GM19452 (cell line): ENCODE measurements at regions not wholly inside any gene's neighbourhood (a gene's known extent, or its start where the extent isn't known, plus 50 kb on each side); places are given as distances from the start of the nearest gene placed in this dataset.

Experiments used
- ATAC-seq: cut with Tn5 transposase; IDR thresholded peaks from one replicate; pipeline ENCODE4 v1.9.1; 2021; ENCODE audit not compliant: unreplicated experiment

DNA sequence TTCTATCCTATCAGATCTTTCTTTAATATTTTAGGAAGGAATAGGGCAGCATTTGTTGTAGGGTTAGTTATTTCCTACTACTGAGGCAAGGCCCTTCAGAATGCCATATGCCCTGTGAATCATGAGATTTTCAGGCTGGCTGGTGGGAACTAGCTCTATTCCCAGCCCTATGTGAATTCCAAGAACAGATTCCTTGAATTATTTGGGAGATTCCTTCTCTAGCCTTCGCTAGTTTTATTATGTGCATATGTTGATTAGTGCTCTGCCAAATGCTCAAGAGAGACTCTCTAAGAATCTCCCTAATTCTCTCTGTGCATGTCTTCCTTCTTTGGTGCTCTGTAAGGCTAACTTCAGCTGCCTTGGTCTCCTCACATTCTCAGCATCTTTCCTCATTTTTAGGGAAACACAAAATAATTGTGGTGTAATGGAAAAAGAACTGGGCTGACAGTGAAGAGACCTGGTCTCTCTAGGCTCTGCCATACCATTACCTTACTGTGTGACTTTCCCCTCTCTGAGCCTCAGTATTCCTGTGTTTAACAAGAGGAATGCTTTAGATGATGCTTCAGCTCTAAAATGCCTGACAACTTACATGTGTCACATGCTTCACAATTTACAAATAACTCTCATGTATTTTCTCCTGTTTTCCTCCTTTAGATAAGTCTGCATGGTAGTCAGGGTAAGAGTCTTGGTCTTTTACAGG lies 79.7 kb downstream of the VMA21 start:
- no peak for ATAC-seq

DNA sequence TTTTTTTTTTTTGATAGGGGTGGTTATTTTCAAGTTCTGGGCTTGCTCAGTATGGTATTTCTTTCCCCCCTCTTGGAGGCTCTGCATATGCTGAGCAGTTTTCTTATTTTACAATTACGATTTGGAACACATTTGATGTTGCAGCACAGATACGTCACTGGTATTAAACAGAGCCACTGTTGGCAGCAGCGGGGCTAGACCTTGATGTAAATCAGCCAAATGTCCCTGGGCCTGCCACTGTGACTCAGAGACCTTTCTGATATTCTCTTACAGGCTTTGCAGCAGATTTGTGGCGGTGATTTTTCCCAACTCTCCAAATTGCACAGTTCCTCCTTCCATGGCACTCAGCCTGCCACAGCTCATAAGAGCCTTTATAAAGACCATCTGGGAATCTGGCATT lies 81.1 kb downstream of the VMA21 start:
- ATAC-seq = no peak

DNA sequence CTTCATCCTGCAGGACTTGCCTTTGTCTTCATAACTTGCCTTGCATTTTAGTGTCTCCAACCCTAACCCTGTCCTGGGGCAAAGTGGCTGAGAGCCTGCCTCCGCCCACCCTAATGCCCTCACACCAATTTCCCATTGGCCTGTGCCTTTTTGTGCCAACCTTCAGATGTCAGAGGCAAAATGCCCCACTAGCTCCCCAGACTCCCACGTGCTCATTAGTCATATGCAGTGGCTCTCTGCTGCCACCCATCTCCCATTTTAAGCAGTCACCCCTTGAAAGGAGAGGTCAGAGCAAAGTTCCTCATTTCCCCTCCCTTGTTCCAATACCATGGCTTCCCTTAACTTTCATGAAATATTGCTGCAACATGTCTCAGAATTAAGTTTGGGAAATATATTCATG lies 74.8 kb upstream of the PASD1 start:
- ATAC-seq = peak; percentile 51

DNA sequence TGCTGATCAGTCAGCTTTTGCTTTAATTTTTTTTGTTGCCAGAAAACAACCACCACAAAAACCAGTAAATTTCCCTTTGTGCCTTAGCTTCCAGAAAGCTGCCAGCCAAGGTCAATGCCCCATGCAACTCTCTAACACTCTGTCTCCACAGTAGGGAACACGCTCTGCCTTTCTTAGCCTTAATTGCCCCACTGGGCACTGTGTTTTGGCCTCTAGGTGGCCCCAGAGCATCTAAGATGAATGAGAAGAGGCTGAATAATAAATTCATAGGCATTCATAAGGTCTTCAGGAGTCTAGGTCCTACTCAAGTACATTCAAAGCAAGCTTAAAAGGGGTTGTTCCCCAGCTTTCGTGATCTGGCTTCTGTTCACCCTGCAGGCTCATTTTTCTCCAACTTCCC lies 57.7 kb upstream of the PASD1 start:
- ATAC-seq = no peak

DNA sequence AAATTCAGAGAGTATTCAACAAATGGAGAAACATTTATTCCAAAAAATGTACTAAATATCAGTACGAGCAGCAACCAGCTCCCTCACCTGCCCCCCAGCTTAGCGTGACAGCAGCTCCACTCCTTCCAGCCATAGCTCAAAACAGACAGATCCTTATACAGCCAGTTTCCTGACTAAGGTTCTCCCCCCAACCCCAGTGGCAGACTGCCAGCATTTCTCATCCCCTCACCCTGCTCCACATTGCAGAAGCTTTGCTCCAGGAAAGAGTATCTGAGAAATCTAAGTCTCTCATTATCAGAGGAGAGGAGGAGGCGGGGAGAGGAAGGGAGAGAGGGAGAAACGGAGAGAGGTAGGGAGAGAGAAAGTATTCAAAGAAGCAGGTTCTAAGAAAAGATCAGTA lies 53.3 kb upstream of the PASD1 start:
- ATAC-seq = no peak

DNA sequence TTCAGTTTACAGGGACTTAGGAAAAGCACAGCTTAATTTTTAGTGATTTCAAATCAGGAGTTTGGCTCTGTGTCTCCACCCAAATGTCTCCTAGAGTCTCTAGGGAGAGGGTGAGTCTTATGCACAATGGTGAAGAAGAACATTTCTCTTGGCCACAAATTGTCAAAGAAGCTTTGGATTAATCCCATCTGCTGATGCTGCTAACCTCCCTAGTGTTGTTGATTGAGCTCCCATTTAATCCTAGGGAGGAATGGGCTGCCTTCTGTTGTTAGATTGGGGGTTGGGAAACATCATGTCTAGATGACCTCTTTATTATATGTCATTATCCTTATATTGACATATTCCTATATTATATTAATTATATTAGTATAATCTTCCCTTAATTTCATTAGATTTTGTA lies 50.0 kb upstream of the PASD1 start:
- ATAC-seq = no peak
